SK-N-MC (cell line): ENCODE measurements at regions not wholly inside any gene's neighbourhood (a gene's known extent, or its start where the extent isn't known, plus 50 kb on each side); places are given as distances from the start of the nearest gene placed in this dataset.

Experiments
- EZH2 ChIP-seq: fragments of 200-600 bp; sonication (generic); IDR thresholded peaks from one replicate; pipeline ENCODE4 v1.6.1; 2017; ENCODE audit warnings: antibody characterized with exemption
- POLR2AphosphoS5 ChIP-seq: IDR thresholded peaks from 2 replicates; pipeline ENCODE4 v1.6.1; 2012; ENCODE audit warnings: mild to moderate bottlenecking, low read depth, low read length, borderline replicate concordance

DNA sequence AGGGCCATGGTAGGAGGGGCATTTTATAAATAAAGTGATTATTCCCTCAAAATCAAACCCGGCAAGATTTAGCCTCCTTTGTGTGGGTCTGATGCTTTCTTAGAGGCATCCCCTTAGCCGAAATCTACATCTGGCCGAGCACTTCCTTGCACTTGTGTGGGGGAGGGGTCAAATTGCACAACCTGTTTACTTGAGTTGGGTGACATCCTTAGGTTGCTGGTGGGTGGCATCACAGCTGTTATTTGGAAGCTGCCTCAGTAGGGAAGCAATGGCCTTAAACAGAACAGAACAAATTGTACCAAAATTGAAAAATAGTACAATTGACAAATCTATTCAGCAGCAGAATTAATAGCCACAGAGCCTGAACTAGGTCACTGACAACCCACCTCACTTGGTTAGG, 546.1 kb downstream of the SNAPC1 start:
- TF ChIP-seq POLR2AphosphoS5 (no peak), EZH2 (no peak)
